ENCODE measurements at regions not wholly inside any gene's neighbourhood (a gene's known extent, or its start where the extent isn't known, plus 50 kb on each side); places are given as distances from the start of the nearest gene placed in this dataset.
"Not testable (repeated sequence)": the region's sequence is repeated elsewhere in the genome, so short reads cannot be mapped to it uniquely, and the experiment has no call there.

GRCh38 chr5:136736021-136736420 is 370.7 kb upstream of the TRPC7 start:
- H3K9me3 ChIP-seq, result no peaks in the 10 kb centered on the region
- no peaks in the 10 kb centered on the region for H4K20me1 ChIP-seq (ENCODE audit: insufficient read depth)
- H3F3A ChIP-seq (replicated peaks; ENCODE audit: insufficient read depth), result no peaks in the 10 kb centered on the region
- peaks cover 0 to 2% of the 10 kb centered on the region in 2 experiments; a peak in 1 of 4 replicates for H3K4me1 ChIP-seq (ENCODE audit: control insufficient read depth in 1 of 2, insufficient read depth in 2 of 2, low read depth in 1 of 2, low read length in 1 of 2)
- H3K9ac ChIP-seq, result no peak overlapping the region
- TF ChIP-seq, protein P1, sequence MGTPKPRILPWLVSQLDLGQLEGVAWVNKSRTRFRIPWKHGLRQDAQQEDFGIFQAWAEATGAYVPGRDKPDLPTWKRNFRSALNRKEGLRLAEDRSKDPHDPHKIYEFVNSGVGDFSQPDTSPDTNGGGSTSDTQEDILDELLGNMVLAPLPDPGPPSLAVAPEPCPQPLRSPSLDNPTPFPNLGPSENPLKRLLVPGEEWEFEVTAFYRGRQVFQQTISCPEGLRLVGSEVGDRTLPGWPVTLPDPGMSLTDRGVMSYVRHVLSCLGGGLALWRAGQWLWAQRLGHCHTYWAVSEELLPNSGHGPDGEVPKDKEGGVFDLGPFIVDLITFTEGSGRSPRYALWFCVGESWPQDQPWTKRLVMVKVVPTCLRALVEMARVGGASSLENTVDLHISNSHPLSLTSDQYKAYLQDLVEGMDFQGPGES (IDR thresholded peaks at IDR 0.05; ENCODE audit: low read depth, low read length), result no peak
- TF ChIP-seq RAD21 (IDR thresholded peaks at IDR 0.05; ENCODE audit: low read length) (no peak), TEAD4 (IDR thresholded peaks at IDR 0.05; ENCODE audit: borderline replicate concordance, insufficient read depth) (no peak), SMC3 (IDR thresholded peaks at IDR 0.05; ENCODE audit: low read depth, low read length) (no peak), TAF1 (IDR thresholded peaks at IDR 0.05; ENCODE audit: borderline replicate concordance, low read depth, low read length) (no peak), EP300 (IDR thresholded peaks at IDR 0.05; ENCODE audit: borderline replicate concordance in 1 of 2, low read depth in 1 of 2, low read length in 1 of 2) (no peak), NFIC (IDR thresholded peaks at IDR 0.05; ENCODE audit: borderline replicate concordance) (no peak), RCOR1 (IDR thresholded peaks at IDR 0.05; ENCODE audit: low read length) (no peak), RFX5 (IDR thresholded peaks at IDR 0.05; ENCODE audit: low read length) (no peak), ZBTB33 (IDR thresholded peaks at IDR 0.05; ENCODE audit: borderline replicate concordance, low read depth) (no peak), USF2 (IDR thresholded peaks at IDR 0.05; ENCODE audit: borderline replicate concordance, low read depth, low read length) (no peak), SIN3A (IDR thresholded peaks at IDR 0.05; ENCODE audit: borderline replicate concordance, low read depth, low read length) (no peak), CTCF (IDR thresholded peaks at IDR 0.05) (no peak), TCF12 (IDR thresholded peaks at IDR 0.05) (no peak), ELF1 (IDR thresholded peaks at IDR 0.05) (no peak)
- TF ChIP-seq, protein P2, sequence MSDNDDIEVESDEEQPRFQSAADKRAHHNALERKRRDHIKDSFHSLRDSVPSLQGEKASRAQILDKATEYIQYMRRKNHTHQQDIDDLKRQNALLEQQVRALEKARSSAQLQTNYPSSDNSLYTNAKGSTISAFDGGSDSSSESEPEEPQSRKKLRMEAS (IDR thresholded peaks at IDR 0.05; ENCODE audit: low read depth), result no peak
- TF ChIP-seq, protein P3, sequence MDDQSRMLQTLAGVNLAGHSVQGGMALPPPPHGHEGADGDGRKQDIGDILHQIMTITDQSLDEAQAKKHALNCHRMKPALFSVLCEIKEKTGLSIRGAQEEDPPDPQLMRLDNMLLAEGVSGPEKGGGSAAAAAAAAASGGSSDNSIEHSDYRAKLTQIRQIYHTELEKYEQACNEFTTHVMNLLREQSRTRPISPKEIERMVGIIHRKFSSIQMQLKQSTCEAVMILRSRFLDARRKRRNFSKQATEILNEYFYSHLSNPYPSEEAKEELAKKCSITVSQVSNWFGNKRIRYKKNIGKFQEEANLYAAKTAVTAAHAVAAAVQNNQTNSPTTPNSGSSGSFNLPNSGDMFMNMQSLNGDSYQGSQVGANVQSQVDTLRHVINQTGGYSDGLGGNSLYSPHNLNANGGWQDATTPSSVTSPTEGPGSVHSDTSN (IDR thresholded peaks at IDR 0.05), result no peak
- H3K79me2 ChIP-seq (ENCODE audit: insufficient read depth), result no peaks in the 10 kb centered on the region
- CTCF ChIA-PET, result interaction anchor here (0.9 kb wide), 1 partner anchor 34 kb away, joined by 3 read pairs; no protein-coding TSS in a partner anchor
- POLR2A ChIA-PET, result no interaction called here
- 65% methylated on average over 6 of the region's 6 CpGs for WGBS (ENCODE audit: low lambda C conversion rate)
- H3K9me2 ChIP-seq, result no peaks in the 10 kb centered on the region
- H3K4me3 ChIP-seq (ENCODE audit: low read depth in 2 of 2, low read length in 1 of 2), result no peak overlapping the region
- no peak overlapping the region for H3K27ac ChIP-seq (ENCODE audit: low read depth in 2 of 2, low read length in 1 of 2)
- H3K36me3 ChIP-seq (replicated peaks in 1 of 2; ENCODE audit: control insufficient read depth in 1 of 2, insufficient read depth in 2 of 2, low read length in 1 of 2), result no peaks in the 10 kb centered on the region
- no peaks in the 10 kb centered on the region for H3K27me3 ChIP-seq (ENCODE audit: insufficient read depth)
- DNase-seq, result no peak
- H2AFZ ChIP-seq (ENCODE audit: low read depth), result no peak overlapping the region
- H3K4me2 ChIP-seq, result no peak overlapping the region

DNA sequence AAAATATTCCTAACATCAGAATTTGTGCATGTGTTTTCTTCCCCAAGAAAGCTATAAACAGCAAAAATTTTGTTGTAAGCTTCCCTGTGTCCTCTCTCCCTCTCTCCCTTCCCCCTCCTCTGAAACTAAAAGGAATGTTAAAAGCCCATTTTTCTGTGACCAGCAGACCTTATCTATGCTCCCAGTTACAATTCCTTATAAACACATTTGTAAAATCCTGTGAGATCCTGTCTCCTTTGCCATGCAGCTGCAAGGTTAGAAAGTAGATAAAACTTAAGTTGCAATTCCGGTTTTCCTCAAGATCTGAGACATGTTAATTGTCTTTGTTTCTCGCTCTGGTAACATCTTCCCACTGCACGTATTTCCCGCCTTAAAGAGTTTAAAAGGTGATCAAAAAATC is 370.3 kb upstream of the TRPC7 start:
- POLR2A ChIA-PET; H2AFZ ChIP-seq (ENCODE audit: low read depth); CTCF ChIA-PET; H3K4me1 ChIP-seq (ENCODE audit: control insufficient read depth in 1 of 2, insufficient read depth in 2 of 2, low read depth in 1 of 2, low read length in 1 of 2); H3K4me3 ChIP-seq (ENCODE audit: low read depth in 2 of 2, low read length in 1 of 2); H3K9ac ChIP-seq; H3K36me3 ChIP-seq (replicated peaks in 1 of 2; ENCODE audit: control insufficient read depth in 1 of 2, insufficient read depth in 2 of 2, low read length in 1 of 2); H3K9me2 ChIP-seq; H4K20me1 ChIP-seq (ENCODE audit: insufficient read depth); H3K4me2 ChIP-seq; H3F3A ChIP-seq (replicated peaks; ENCODE audit: insufficient read depth); H3K27ac ChIP-seq (ENCODE audit: low read depth in 2 of 2, low read length in 1 of 2); H3K79me2 ChIP-seq (ENCODE audit: insufficient read depth); H3K9me3 ChIP-seq; H3K27me3 ChIP-seq (ENCODE audit: insufficient read depth); DNase-seq: not testable (repeated sequence)
- WGBS (ENCODE audit: low lambda C conversion rate), result 45% methylated on average over 4 of the region's 4 CpGs

All from SK-N-SH (cell line).